ENCODE measurements at regions not wholly inside any gene's neighbourhood (a gene's known extent, or its start where the extent isn't known, plus 50 kb on each side); places are given as distances from the start of the nearest gene placed in this dataset.
"Not testable (repeated sequence)": the region's sequence is repeated elsewhere in the genome, so short reads cannot be mapped to it uniquely, and the experiment has no call there.

DNA sequence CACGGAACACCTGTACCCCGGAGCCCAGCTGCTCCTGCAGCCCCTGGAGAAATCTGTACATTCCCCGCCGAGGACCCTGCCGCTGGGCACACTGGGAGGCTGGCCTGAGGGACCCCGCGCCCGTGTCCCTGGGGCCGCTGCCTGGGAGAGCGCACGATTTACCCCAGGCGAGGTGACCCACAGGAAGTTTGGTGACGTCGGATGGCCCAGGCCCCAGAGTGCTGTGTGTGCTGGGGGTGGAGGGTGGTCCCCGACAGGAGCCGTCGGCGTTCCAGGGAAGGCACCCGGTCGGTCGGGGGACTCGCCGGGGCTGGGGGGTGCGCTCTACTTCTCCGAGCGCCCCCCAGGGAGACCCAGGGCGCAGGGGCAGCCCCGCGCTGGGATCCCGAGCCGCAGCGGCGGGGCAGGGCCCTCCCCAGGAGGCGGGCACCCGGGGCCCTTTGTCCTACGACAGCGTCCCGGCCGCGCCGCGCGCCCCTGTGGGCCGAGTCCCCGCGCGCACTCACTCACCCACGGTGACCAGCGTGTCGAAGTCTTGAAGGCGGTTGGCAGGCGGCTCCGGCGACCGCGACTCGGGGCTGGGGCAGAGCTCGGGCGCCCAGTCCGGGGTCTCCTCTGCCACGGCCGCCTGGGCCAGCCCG lies 167.9 kb upstream of the PRKX start:
- H3K9me3 Mint-ChIP-seq; H3K27ac Mint-ChIP-seq; H3K4me1 Mint-ChIP-seq (ENCODE audit: low read depth); DNase-seq (ENCODE audit: low spot score); H3K27me3 Mint-ChIP-seq (ENCODE audit: low read depth); intact Hi-C loops (cut with micrococcal nuclease); H3K36me3 Mint-ChIP-seq (ENCODE audit: low read depth); H3K4me3 Mint-ChIP-seq (ENCODE audit: low read depth): not testable (repeated sequence)

- H3K27ac Mint-ChIP-seq; H3K4me1 Mint-ChIP-seq (ENCODE audit: low read depth); H3K27me3 Mint-ChIP-seq (ENCODE audit: low read depth); intact Hi-C loops (cut with micrococcal nuclease); DNase-seq (ENCODE audit: low spot score); H3K9me3 Mint-ChIP-seq; H3K36me3 Mint-ChIP-seq (ENCODE audit: low read depth); H3K4me3 Mint-ChIP-seq (ENCODE audit: low read depth): not testable (repeated sequence)
These were observed 162.9 kb upstream of the PRKX start for GRCh38 chrX:3876393-3876792.

- H3K27ac Mint-ChIP-seq, H3K9me3 Mint-ChIP-seq: not testable (repeated sequence)
These were observed 162.2 kb upstream of the PRKX start for GRCh38 chrX:3875638-3876037.

GRCh38 chrX:3872226-3872879 lies 158.9 kb upstream of the PRKX start:
- DNase-seq (ENCODE audit: low spot score); H3K36me3 Mint-ChIP-seq (ENCODE audit: low read depth); H3K27ac Mint-ChIP-seq; H3K4me3 Mint-ChIP-seq (ENCODE audit: low read depth); H3K27me3 Mint-ChIP-seq (ENCODE audit: low read depth); intact Hi-C loops (cut with micrococcal nuclease); H3K4me1 Mint-ChIP-seq (ENCODE audit: low read depth); H3K9me3 Mint-ChIP-seq: not testable (repeated sequence)

More at GRCh38 chrX:3875638-3876037, 162.2 kb upstream of the PRKX start:
- H3K27me3 Mint-ChIP-seq (ENCODE audit: low read depth); H3K4me1 Mint-ChIP-seq (ENCODE audit: low read depth); H3K36me3 Mint-ChIP-seq (ENCODE audit: low read depth); H3K4me3 Mint-ChIP-seq (ENCODE audit: low read depth); DNase-seq (ENCODE audit: low spot score); intact Hi-C loops (cut with micrococcal nuclease): not testable (repeated sequence)

- H3K27ac Mint-ChIP-seq; DNase-seq (ENCODE audit: low spot score); H3K9me3 Mint-ChIP-seq; intact Hi-C loops (cut with micrococcal nuclease); H3K36me3 Mint-ChIP-seq (ENCODE audit: low read depth); H3K4me1 Mint-ChIP-seq (ENCODE audit: low read depth); H3K4me3 Mint-ChIP-seq (ENCODE audit: low read depth); H3K27me3 Mint-ChIP-seq (ENCODE audit: low read depth): not testable (repeated sequence)
These were observed 153.8 kb upstream of the PRKX start for GRCh38 chrX:3867067-3867831.

- H3K9me3 Mint-ChIP-seq; DNase-seq (ENCODE audit: low spot score); H3K4me1 Mint-ChIP-seq (ENCODE audit: low read depth); H3K27ac Mint-ChIP-seq; H3K4me3 Mint-ChIP-seq (ENCODE audit: low read depth); H3K27me3 Mint-ChIP-seq (ENCODE audit: low read depth); H3K36me3 Mint-ChIP-seq (ENCODE audit: low read depth); intact Hi-C loops (cut with micrococcal nuclease): not testable (repeated sequence)
These were observed 144.9 kb upstream of the PRKX start for GRCh38 chrX:3858332-3858731.

GRCh38 chrX:3843522-3844145 lies 130.2 kb upstream of the PRKX start:
- H3K36me3 Mint-ChIP-seq (ENCODE audit: low read depth); H3K27me3 Mint-ChIP-seq (ENCODE audit: low read depth); DNase-seq (ENCODE audit: low spot score); H3K27ac Mint-ChIP-seq; intact Hi-C loops (cut with micrococcal nuclease); H3K4me1 Mint-ChIP-seq (ENCODE audit: low read depth); H3K4me3 Mint-ChIP-seq (ENCODE audit: low read depth); H3K9me3 Mint-ChIP-seq: not testable (repeated sequence)

DNA sequence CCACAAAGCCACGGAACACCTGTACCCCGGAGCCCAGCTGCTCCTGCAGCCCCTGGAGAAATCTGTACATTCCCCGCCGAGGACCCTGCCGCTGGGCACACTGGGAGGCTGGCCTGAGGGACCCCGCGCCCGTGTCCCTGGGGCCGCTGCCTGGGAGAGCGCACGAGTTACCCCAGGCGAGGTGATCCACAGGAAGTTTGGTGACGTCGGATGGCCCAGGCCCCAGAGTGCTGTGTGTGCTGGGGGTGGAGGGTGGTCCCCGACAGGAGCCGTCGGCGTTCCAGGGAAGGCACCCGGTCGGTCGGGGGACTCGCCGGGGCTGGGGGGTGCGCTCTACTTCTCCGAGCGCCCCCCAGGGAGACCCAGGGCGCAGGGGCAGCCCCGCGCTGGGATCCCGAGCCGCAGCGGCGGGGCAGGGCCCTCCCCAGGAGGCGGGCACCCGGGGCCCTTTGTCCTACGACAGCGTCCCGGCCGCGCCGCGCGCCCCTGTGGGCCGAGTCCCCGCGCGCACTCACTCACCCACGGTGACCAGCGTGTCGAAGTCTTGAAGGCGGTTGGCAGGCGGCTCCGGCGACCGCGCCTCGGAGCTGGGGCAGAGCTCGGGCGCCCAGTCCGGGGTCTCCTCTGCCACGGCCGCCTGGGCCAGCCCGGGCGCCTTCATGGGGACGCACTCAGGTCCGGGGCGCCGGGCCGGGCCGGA lies 129.5 kb upstream of the PRKX start:
- H3K4me1 Mint-ChIP-seq (ENCODE audit: low read depth); H3K27ac Mint-ChIP-seq; intact Hi-C loops (cut with micrococcal nuclease); H3K9me3 Mint-ChIP-seq; DNase-seq (ENCODE audit: low spot score); H3K36me3 Mint-ChIP-seq (ENCODE audit: low read depth); H3K27me3 Mint-ChIP-seq (ENCODE audit: low read depth): not testable (repeated sequence)
- H3K4me3 Mint-ChIP-seq (ENCODE audit: low read depth), result peak overlapping the region; percentile 51

- H3K27ac Mint-ChIP-seq; H3K4me3 Mint-ChIP-seq (ENCODE audit: low read depth); H3K27me3 Mint-ChIP-seq (ENCODE audit: low read depth); H3K9me3 Mint-ChIP-seq; H3K36me3 Mint-ChIP-seq (ENCODE audit: low read depth); intact Hi-C loops (cut with micrococcal nuclease); H3K4me1 Mint-ChIP-seq (ENCODE audit: low read depth); DNase-seq (ENCODE audit: low spot score): not testable (repeated sequence)
These were observed 125.3 kb upstream of the PRKX start for GRCh38 chrX:3838754-3839153.

DNA sequence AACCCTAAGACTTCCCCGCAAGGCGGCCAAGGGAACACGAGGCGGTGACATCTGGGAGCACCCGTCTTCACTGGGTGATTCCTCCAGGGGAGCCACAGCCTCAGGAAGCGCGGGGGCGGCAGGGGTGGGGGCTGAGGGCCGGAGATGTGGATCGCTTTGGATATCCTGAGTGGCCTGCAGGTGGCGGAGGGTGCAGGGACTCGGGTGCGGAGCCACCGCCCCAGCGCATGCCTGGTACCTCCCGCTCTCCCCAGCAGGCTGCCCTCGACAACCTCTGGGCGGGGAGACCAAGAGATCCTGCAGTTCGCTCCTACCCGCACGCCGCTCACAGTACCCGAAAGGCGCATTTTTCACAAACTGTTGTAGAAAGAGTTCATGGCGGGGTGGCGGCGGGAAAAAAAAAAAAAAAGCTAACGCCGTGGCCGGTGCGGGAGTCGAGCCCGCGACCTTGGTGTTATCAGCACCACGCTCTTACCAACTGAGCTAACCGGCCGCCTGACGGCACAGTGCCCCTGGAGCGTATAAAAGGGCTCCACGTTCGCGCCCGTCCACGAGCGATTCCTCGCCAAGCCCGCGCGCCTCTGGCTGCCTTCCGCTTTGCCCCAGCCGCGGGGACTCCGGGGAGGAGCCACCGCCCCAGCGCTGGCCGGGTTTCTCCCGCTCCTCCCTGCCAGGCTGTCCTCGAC lies 124.7 kb upstream of the PRKX start:
- intact Hi-C loops (cut with micrococcal nuclease); DNase-seq (ENCODE audit: low spot score); H3K4me1 Mint-ChIP-seq (ENCODE audit: low read depth); H3K4me3 Mint-ChIP-seq (ENCODE audit: low read depth); H3K36me3 Mint-ChIP-seq (ENCODE audit: low read depth); H3K9me3 Mint-ChIP-seq; H3K27ac Mint-ChIP-seq; H3K27me3 Mint-ChIP-seq (ENCODE audit: low read depth): not testable (repeated sequence)

DNA sequence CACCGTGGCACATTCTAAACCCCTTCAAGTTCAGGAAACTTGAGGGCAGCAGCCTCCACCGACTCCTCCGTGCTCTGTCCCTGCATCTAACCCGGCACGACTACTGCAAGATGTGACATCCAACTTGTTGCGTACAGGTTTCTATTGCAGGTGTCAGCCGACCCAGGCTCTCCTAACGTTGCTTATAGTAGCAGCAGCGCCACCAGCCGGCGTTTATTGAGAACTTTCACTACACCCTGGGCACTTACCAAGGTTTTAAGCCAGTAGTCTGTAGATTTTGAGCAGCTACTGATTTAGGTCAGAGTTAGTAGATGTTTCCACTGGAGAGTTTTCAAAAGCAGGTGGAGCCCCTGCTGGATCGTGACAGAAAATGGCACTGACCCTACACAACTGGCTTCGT lies 123.8 kb upstream of the PRKX start:
- H3K4me3 Mint-ChIP-seq (ENCODE audit: low read depth); H3K36me3 Mint-ChIP-seq (ENCODE audit: low read depth); H3K27ac Mint-ChIP-seq; H3K9me3 Mint-ChIP-seq; H3K4me1 Mint-ChIP-seq (ENCODE audit: low read depth); intact Hi-C loops (cut with micrococcal nuclease); H3K27me3 Mint-ChIP-seq (ENCODE audit: low read depth); DNase-seq (ENCODE audit: low spot score): not testable (repeated sequence)

DNA sequence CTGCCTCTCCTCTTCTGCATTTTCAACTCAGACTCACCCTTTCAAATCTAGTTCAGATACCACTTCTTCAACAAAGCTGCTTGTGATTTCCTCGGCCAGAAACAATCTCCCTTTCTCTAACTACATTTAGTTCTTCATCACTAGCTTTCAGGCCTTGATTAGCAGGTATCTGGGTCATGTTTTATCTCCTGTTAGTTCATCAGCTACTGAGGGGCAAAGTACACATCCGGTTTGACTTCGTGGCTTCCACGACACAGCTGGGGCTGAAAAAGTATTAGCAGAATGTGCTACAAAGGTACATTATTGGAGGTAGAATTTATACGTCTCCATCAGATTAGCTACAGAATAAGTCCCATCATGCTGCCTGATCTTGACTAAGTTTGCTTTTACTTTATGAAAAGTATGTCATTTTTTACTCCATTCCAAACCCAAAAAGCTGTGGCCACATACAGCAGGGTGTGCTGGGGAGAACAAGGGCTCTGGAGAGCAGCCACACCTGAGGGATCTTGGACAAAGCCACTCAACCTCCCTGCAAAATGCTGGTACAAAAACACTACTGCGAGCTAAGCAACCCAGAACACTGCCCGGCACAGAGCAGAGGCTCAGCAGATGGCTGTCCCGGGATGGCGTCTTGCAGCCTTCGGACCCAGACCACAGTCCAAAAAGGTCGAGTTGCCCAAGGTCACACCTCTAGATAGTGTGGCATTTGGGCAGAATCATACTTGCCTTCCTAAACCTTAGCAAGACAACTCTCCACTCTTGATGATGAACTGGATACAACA lies 120.5 kb upstream of the PRKX start:
- intact Hi-C loops (cut with micrococcal nuclease); H3K27me3 Mint-ChIP-seq (ENCODE audit: low read depth); H3K4me3 Mint-ChIP-seq (ENCODE audit: low read depth); H3K36me3 Mint-ChIP-seq (ENCODE audit: low read depth); H3K27ac Mint-ChIP-seq; DNase-seq (ENCODE audit: low spot score); H3K4me1 Mint-ChIP-seq (ENCODE audit: low read depth); H3K9me3 Mint-ChIP-seq: not testable (repeated sequence)
